Erythroblast (primary cell): ENCODE measurements at regions not wholly inside any gene's neighbourhood (a gene's known extent, or its start where the extent isn't known, plus 50 kb on each side); places are given as distances from the start of the nearest gene placed in this dataset.

ENCODE experiments used
- GATA1 ChIP-seq: IDR thresholded peaks from 2 replicates; pipeline ENCODE4 v1.6.1; 2011; ENCODE audit warnings: low read depth, mild to moderate bottlenecking, control low read depth, low read length, moderate library complexity
- POLR2A ChIP-seq: IDR thresholded peaks from 2 replicates; pipeline ENCODE4 v1.6.1; 2011; ENCODE audit warnings: mild to moderate bottlenecking, low read length

DNA sequence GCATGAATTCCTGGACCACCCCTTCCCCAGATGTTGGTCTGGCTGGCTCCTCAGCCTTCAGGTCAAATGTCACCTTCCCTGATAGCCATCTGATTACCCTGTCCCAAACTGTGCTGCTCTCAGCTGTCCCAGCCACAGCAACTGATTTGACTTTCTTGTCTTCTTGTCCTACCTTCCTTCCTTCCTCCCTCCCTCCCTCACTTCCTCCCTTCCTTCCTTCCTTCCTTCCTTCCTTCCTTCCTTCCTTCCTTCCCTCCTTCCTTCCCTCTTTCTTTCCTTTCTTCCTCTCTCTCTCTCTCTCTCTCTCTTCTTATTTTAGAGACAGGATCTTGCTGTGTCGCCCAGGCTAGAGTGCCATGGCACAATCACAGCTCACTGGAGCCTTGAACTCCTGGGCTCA is 242.5 kb downstream of the RPS24 start:
- TF ChIP-seq POLR2A (no peak), GATA1 (no peak)
